RCC 7860 (cell line): ENCODE measurements at regions not wholly inside any gene's neighbourhood (a gene's known extent, or its start where the extent isn't known, plus 50 kb on each side); places are given as distances from the start of the nearest gene placed in this dataset.
"Not testable (repeated sequence)": the region's sequence is repeated elsewhere in the genome, so short reads cannot be mapped to it uniquely, and the experiment has no call there.

ENCODE experiments used
- DNase-seq: peaks from one replicate; pipeline ENCODE4 v3.0.0-alpha.2; 2015; ENCODE audit warnings: low spot score
- FAIRE-seq: peaks from 2 replicates; lab custom pipeline; 2012; peaks lifted over from hg19 to GRCh38; lab: Jason Lieb, UNC

GRCh38 chrX:129361576-129361975 lies 161.7 kb downstream of the SMARCA1 start:
- FAIRE-seq (no peak), DNase-seq (no peak)

GRCh38 chrX:129360175-129360574 lies 163.1 kb downstream of the SMARCA1 start:
- DNase-seq (no peak), FAIRE-seq (no peak)

- FAIRE-seq (no peak), DNase-seq (no peak)
Observed at GRCh38 chrX:129359269-129359668, 164.0 kb downstream of the SMARCA1 start.

- not testable (repeated sequence) for DNase-seq, FAIRE-seq
Observed at GRCh38 chrX:129357428-129357827, 165.9 kb downstream of the SMARCA1 start.

- DNase-seq, result no peak
- no peak for FAIRE-seq
Observed at GRCh38 chrX:129347291-129347690, 176.0 kb downstream of the SMARCA1 start.

- DNase-seq (no peak), FAIRE-seq (no peak)
Observed at GRCh38 chrX:129346574-129346973, 176.7 kb downstream of the SMARCA1 start.

- DNase-seq, FAIRE-seq: not testable (repeated sequence)
Observed at GRCh38 chrX:129337264-129337663, 186.0 kb downstream of the SMARCA1 start.

- DNase-seq, result no peak
- FAIRE-seq, result no peak
Observed at GRCh38 chrX:129323115-129323514, 200.2 kb downstream of the SMARCA1 start.

- DNase-seq (no peak), FAIRE-seq (no peak)
Observed at GRCh38 chrX:129318375-129318774, 204.9 kb downstream of the SMARCA1 start.

- FAIRE-seq (no peak), DNase-seq (no peak)
Observed at GRCh38 chrX:129316461-129316860, 206.8 kb downstream of the SMARCA1 start.

GRCh38 chrX:129310000-129310399 lies 213.3 kb downstream of the SMARCA1 start:
- DNase-seq (no peak), FAIRE-seq (no peak)

GRCh38 chrX:129262912-129263311 lies 260.4 kb downstream of the SMARCA1 start:
- FAIRE-seq, result no peak
- no peak for DNase-seq

- FAIRE-seq, DNase-seq: not testable (repeated sequence)
Observed at GRCh38 chrX:129255516-129255915, 267.8 kb downstream of the SMARCA1 start.

- no peak for DNase-seq
- FAIRE-seq, result no peak
Observed at GRCh38 chrX:129249563-129249962, 273.7 kb downstream of the SMARCA1 start.

GRCh38 chrX:129247642-129248041 lies 275.6 kb downstream of the SMARCA1 start:
- no peak for FAIRE-seq

GRCh38 chrX:129239371-129239770 lies 283.9 kb downstream of the SMARCA1 start:
- no peak for DNase-seq

More at GRCh38 chrX:129247642-129248041, 275.6 kb downstream of the SMARCA1 start:
- DNase-seq, result no peak

GRCh38 chrX:129238011-129238410 lies 285.3 kb downstream of the SMARCA1 start:
- FAIRE-seq (no peak), DNase-seq (no peak)

More at GRCh38 chrX:129239371-129239770, 283.9 kb downstream of the SMARCA1 start:
- FAIRE-seq, result no peak

- no peak for DNase-seq
- FAIRE-seq, result no peak
Observed at GRCh38 chrX:129235903-129236302, 287.4 kb downstream of the SMARCA1 start.

- no peak for FAIRE-seq
- DNase-seq, result no peak
Observed at GRCh38 chrX:129233786-129234185, 289.5 kb downstream of the SMARCA1 start.

- DNase-seq (no peak), FAIRE-seq (no peak)
Observed at GRCh38 chrX:129230850-129231512, 292.3 kb downstream of the SMARCA1 start.

- FAIRE-seq, result no peak
Observed at GRCh38 chrX:129230168-129230567, 293.1 kb downstream of the SMARCA1 start.

GRCh38 chrX:129227366-129227765 lies 295.9 kb downstream of the SMARCA1 start:
- FAIRE-seq (no peak), DNase-seq (no peak)

More at GRCh38 chrX:129230168-129230567, 293.1 kb downstream of the SMARCA1 start:
- no peak for DNase-seq

- FAIRE-seq, result no peak
- DNase-seq, result no peak
Observed at GRCh38 chrX:129193357-129193756, 329.9 kb downstream of the SMARCA1 start.
